OCI-M2 (cell line): ENCODE measurements at regions not wholly inside any gene's neighbourhood (a gene's known extent, or its start where the extent isn't known, plus 50 kb on each side); places are given as distances from the start of the nearest gene placed in this dataset.
"Not testable (repeated sequence)": the region's sequence is repeated elsewhere in the genome, so short reads cannot be mapped to it uniquely, and the experiment has no call there.

Experiments
- DNase-seq: peaks from one replicate; lab custom pipeline; 2025; ENCODE audit not compliant: unreplicated experiment; lab: John Stamatoyannopoulos, UW

DNA sequence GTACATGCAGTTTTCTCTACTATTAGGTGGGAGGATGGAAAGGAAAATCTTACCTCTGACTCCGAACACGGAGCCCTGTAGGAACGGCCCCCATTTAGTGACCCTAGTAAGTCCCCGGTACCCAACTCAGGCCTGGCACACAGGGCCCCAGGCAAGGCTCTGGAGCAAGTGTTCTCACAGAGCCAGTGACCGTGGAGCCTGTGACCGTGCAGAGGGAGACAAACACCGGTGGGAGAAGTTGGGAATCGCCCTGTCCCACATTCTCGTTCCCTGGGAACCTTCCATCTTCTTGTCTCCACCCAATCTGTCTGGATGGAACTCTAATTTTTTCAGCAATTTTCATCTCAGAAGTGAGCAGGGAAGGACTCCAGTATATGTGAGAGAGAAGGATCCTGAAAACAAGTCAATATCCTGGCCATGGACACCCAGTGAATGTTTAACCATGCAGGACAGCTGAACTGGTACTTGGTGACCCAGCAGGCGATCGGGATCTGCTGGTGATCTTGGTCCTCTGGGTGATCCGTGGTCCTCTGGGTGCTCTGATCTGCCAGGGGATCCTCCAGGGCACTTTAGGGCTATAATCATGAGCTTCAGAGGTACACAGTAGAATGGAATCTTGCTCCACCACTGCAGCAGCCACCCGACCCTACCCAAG, 348.6 kb upstream of the ID2 start:
- DNase-seq: no peak

DNA sequence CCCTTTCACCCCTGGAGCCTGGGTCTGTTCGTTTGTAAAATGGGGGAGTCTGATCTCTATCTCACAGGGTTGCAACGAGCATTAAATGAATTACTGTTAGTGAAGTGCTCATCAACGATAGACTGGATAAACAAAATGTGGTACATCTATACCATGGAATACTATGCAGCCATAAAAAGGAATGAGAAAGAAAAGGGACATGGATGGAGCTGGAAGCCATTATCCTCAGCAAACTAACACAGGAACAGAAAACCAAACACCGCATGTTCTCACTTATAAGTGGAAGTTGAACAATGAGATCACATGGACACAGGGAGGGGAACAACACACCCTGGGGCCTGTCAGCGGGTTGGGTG, 348.0 kb upstream of the ID2 start:
- DNase-seq: not testable (repeated sequence)

DNA sequence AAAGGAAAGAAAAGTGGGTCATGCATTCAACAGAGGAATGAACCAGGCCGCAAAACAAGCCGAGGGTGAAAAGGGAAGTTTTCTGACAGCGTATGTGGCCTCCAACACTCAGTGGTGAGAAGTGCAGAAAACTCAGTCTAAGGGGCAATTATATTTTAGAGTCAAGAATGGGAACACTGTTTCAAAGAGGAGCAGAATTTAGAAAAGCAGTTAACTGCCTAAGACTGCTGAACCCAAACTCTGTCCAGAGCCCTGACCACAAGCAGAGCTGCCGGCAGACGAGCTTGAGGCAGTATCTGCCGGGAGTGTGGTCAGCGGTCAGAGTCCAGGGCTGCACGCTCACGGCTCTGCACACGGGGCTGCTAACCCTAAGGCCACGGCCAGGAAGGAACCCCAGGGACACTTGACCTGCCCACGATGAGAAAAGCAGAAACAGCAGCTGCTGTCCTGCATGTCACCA, 347.0 kb upstream of the ID2 start:
- DNase-seq: no peak

DNA sequence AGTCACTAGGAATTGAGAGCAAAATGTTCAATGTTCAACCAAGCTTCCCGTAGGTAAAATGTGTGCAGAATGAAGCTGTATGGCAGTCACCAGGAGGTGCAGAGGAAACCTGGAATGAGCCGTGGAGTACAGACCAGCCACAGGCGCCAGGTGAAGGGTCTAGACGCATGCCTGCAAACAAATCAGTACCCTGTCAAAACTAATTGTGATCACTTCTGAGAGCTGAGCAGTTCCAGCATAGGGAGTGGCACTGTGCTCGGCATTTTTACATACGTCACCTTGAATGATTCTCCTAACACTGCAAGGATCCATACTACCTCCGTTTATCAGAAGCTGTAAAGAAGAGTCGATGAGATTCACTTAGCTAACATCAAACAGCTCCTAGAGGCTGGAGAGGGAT, 346.1 kb upstream of the ID2 start:
- DNase-seq: no peak

DNA sequence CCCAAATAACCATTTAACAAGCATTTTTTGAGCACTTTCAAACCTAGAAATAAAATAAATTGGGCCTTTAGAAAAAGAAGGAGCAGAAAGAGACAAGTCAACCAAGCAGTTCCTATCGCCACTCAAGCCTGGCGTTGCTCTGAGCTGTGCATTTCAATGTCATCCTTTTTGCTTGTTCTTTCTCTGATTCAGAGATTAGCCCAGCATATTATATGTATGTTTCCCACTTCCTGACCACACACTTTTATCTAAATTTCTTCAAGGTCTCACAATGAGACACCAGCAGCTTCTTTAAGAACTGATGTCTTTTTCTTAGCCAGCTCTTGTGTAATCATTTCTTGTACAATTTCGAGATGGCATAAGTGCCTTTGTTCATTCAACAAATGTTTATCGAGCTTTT, 344.5 kb upstream of the ID2 start:
- DNase-seq: no peak

DNA sequence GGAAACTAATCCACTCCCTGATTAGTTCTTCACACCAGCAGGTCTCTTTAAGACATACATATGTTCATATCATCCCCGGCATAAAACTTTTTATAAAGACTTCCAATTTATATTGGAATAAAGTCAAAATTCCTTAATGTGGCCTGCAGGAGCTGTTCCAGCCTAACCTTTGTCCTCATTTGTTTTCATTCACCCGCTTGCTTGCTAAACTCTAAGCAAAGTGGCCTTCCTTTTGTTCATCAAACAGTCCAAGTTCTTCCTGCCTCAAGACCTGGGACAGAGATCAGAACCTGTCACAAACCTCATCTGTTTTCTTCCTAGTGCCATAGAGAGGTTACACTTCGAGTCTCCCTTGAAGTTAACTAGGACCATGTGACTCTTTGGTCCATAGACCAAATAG, 339.4 kb upstream of the ID2 start:
- DNase-seq: no peak

DNA sequence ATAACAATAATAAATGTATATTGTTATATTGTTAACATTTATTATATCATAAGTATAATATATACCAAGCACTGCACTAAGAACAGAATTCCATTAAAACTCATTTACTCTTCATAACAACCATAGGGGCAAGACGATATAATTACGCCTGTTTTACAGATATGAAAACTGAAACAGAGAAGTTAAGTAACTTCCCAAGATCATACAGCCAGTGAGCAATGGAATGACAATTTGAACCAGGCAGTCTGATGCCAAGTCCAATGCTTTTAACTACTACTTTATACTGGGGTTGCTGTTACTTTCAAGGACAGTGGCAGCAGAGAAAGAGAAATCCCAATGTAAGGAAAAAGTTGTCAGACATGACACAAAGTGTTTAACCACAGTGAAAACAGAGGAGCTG, 338.8 kb upstream of the ID2 start:
- DNase-seq: no peak

DNA sequence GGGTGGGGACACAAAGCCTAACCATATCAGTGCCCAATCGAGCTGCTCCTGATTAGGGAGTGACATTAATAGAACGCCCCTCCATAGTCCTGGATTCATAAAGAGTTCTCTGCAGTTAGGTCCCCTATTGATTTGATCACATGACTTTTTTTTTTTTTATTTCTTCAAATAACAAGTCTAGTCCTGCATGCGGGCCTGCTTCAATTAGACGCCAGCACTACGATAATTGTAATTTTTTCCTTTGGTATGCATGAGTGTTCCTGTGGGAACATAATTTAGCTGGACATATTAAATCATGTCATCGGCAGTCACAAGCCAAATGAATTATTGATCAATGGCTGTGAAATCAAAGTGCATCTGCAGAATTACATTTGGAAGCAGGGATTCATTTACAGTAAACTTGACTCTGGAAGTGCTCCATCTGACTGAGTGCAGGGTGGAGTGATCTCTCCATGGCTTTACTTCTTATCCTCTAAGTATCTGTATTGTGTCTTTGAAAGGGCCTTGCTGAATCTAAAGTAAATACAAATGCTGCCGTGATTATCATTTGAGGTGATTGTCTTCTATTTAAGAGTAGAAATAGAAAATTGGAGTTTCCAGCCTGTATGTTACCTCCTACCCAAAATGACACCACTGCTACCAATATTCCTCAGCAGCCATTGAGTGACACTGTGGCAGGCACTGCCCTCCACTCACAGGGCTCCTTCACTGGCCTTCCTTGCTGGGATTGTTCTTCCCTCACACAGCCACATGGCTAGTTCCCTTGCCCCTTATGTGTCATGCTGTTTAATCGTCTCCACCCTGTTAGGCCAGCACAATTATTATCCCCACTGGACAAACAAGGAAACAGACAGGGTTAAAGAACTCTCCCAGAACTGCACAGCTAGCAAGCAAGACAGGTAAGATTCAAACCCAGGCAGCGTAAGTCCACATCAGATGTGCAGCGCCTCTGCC, 337.4 kb upstream of the ID2 start:
- no peak for DNase-seq

DNA sequence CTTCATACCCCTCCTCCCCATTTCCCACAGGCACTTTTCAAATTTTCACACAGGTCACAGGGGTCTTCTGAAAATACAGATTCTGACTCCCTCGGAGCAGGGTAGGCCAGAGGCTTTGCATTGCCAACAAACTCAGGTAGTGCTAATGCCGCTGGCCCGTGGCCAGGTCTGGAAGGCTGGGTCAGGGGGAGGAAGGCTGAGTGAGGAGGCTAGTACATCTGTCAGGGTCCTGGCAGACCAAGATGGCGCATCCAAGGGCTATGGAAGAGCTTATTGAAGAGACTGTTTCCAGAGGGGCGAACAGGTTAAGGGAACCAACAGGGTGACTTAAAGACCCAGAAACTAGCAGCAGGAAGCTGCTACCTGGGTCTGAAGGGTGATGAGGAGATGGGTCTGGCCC, 336.7 kb upstream of the ID2 start:
- no peak for DNase-seq

DNA sequence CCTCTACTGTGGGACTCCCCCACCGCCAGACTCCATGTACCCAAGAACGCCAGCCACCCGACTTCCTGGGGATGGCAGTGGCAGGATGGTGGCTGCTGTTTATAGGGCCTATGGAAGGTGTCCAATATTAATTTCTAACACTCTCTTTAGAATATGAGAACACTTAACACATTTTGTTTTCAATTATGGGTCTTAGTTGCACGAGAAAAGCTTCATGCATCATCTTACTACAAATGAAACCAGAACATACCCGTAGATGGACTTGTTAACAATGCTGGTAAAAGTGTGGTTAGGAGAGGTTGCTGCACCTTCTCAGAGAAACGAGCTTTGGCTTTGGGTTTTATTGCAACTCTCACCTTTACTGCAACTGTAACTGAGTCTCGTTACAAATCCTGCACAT, 335.6 kb upstream of the ID2 start:
- no peak for DNase-seq

DNA sequence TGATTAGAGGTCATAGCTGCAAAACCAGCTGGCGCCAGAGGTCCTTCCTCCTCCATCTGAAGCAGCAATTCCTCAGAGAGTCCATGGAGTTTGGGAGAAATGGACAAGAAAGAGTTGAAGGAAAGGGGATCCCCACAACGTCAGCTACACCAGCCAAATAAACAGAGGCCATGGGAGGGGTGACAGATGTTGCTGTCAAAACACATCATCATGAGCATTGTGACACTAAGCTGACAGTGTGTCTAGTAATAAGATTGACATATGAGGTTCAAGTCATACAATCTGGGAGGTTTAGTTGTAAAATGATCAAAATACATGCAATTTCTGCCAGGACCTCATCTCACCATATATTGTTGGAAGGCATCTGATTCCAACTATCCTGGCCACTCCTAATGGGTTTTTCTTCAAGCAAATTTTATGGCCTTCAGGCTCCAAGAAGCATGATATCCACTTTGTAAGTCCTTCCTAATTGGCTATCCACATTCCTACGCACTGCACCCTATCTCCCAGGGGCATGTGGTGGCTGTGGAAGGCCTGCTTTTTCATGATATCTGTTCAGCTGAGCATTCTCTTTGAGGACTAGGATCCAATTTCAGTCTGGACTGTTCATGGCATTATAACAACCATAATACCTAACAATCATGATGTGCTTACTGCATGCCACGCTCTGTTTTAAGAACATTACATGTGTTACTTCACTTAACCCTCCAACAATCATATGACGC, 335.0 kb upstream of the ID2 start:
- no peak for DNase-seq

DNA sequence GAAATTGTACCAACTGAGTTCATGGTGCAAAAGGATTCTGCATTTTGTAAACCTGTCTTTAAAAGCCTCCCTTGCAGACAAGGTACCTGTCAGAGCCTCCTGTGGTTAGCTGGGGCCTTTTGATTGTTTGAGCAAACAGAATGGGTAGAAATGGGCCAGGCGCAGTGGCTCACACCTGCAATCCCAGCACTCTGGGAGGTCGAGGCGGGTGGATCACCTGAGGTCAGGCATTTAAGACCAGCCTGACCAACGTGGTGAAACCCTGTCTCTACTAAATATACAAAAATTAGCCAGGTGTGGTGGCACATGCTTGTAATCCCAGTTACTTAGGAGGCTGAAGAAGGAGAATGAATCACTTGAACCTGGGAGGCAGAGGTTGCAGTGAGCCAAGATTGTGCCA, 332.9 kb upstream of the ID2 start:
- DNase-seq: not testable (repeated sequence)

DNA sequence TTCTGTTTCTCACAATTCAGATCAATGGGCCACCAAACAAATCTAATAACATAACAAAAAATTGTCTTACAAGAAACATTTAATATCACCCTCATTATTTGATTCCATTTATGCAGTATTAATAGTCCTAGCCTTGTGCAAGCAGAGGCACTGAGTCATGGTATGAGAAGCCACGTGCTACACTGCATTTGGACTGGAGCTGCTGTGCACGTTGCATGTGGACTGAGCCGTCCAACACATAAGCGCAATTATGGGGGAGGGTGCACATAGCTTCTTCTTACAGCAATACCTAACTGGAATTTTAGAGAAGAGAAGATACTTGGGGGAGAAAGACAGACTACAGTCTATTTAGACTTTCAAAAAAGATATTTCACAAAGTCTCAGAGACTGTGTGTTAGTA, 329.6 kb upstream of the ID2 start:
- no peak for DNase-seq

DNA sequence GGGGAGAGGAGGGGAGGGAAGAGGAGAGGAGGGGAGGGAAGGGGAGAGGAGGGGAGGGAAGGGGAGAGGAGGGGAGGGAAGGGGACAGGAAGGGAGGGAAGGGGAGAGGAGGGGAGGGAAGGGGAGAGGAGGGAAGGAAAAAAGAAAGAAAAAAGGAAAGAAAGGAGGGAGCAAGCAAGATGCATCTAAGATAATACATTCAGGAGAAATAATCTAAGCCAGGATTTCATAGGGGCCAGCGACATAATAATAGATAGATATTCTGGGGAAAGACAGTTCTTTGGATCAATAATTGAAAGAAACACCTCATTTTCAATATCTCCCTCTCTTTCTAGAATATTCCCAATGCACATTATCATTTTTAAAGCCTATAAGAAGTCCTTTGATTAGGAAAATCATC, 328.9 kb upstream of the ID2 start:
- no peak for DNase-seq

DNA sequence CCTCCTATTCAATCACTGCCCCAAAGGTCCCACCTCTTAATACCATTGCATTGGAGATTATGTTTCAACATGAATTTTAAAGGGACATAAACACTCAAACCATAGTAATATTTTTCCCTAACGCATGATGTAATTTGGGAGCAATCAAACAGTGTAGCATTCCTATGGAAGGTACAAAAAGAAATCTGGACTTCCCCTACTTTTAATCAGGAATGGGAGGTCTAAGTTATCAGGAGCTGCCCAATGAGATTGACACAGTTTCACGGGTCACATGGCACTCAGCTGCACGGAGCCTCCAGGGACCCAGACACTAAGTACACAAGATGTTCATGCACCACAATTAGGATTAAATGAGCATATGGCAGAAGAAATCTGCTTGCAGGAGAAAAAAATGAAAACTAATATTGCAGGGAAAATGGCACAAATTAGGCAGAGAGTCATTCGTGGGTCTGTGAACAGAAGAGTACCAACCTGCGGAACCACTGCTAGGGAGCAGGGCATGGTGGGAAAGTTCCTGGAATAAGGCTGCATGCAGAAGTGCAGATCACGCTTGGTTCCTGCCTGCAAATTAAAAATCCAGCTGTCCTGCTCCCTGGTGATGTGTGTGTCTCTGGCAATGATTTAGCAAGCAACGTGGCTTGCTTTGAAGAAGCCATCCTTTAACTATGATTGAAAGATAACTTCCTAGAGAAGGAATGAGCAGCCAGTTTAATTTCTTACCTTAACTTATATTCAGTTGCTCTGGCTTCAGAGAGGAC, 326.6 kb upstream of the ID2 start:
- DNase-seq: no peak

DNA sequence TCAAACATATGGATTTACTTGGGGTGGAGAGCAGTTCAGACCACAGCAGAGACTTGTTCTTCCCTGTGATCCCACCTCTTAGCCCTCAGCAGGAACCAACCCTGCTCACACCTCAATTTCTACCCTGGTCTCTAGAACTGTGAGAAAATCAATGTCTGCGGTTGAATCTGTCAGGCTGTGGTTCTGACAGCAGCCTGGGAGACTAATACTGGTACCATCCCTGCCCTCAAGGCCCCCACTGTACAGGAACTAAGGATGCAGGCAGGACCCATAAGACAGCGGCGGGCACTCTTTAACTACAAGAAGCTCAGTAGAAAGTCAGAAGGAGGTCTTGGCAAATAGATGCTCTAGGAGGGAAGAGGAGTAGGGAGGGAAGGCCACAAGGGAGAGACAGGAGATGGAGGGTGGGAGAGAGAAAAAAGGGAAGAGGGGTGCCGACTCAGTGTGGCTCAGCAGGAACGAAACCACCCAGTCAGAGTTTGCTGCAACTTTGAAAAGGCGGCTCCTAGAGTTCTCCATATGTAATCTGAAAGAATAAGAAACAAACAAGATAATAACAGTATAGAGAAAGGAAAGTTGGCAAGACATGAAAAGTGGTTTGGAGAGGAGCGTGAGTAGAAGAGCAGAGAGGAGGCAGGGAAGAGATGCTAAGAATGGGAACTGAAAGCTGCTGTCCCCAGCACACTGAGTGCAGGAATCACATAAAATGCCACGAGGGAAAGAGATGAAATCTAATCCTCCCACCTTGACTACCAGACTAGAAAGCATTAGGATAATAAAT, 323.9 kb upstream of the ID2 start:
- no peak for DNase-seq

DNA sequence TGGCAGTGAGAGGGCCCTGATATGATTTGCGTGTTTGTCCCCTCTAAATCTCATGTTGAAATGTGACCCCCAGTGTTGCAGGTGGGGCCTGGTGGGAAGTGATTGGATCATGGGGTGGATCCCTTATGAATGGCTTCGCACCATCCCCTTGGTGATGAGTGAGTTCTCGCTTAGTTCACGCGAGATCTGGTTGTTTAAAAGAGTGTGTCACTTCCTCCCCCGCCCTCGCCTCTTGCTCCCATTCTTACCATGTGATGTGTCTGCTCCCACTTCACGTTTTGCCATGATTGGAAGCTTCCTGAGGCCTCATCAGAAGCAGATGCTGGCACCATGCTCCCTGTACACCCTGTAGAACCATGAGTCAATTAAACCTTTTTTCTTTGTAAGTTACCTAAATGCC, 319.9 kb upstream of the ID2 start:
- DNase-seq: no peak

DNA sequence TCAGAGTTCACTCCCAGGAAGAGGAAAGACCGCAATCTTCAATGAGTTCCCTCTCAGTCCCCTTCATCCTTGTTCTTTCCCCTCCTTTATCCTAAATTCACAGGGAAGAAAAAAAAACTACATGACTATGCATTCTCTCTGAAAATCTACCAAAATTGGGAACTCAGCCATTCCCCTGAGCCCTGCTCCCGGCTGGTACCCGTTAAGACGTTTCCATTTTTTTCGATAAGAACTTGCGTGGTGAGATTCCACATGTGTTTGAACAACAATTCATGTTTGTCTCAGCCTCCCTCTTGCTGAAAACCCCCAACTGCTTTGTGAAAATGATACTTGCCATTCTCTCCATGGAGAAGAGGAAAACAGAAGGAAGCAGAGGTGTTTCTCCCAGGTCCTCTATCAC, 318.7 kb upstream of the ID2 start:
- DNase-seq: no peak

DNA sequence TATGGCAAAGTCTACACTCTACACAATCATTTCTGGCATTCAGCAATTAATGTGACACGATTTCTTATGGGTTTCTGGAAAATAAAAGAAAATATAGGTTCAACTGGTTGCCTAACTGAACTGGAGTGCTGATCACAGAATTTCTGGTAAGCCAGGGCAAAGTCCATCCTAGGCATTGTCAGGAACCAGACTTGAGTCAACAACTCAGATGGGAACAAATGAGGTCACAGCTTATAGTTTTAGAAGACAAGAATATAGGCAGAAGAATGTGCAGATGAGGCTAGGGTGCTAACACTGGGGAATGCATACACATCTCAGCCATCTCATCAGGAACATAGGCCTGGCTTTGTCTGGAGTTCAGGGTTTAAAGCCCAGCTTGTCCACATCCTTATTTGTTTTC, 317.2 kb upstream of the ID2 start:
- no peak for DNase-seq

DNA sequence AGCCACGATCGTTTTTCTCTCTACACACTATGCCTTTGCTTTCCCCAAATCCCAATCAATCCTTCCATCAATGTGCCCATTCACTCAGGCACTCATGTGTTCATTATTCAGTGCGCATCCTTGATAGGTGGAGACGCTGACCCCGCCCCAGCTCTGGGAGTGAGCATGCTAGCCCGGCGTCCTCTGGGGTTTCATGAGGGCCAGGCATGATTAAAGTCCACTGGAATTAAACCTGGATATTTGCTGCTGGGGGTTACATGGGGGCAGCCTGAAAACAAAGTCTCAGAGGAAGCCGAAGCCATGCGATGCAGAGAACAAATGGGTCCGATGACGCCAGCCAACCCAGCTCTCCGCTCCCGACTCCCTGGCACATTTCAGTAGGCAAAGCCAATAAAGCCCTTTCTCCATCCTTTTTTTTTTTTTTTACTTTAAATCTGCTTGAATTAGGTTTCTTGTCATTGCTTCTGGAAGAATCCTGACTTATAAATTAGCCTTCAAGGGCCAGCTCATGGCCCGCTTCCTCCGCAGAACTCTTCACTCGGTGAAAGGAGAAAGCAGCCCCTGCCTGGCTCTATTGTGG, 316.4 kb upstream of the ID2 start:
- DNase-seq: no peak
